HG03175 (cell line): ENCODE measurements at regions not wholly inside any gene's neighbourhood (a gene's known extent, or its start where the extent isn't known, plus 50 kb on each side); places are given as distances from the start of the nearest gene placed in this dataset.
"Not testable (repeated sequence)": the region's sequence is repeated elsewhere in the genome, so short reads cannot be mapped to it uniquely, and the experiment has no call there.

Experiments used
- ATAC-seq: cut with Tn5 transposase; IDR thresholded peaks from one replicate; pipeline ENCODE4 v1.9.1; 2021; ENCODE audit warnings: mild to moderate bottlenecking, moderate library complexity; ENCODE audit not compliant: unreplicated experiment

DNA sequence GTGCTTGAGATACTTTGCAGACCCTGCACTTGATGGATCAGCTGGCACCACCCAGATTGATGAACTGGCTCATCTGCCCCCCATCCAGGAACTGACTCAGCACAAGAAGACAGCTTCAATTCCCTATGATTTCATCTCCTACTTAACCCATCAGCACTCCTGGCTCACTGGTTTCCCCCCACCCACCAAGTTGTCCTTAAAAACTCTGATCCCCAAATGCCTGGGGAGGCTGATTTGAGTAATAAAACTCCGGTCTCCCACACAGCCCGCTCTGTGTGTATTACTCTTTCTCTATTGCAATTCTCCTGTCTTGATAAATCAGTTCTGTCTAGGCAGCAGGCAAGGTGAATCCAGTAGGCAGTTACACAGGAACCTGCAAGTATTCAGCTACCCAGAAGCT, 102.1 kb upstream of the TMTC4 start:
- not testable (repeated sequence) for ATAC-seq

- no peak for ATAC-seq
Measured at GRCh38 chr13:100773923-100774663, 99.5 kb upstream of the TMTC4 start.

DNA sequence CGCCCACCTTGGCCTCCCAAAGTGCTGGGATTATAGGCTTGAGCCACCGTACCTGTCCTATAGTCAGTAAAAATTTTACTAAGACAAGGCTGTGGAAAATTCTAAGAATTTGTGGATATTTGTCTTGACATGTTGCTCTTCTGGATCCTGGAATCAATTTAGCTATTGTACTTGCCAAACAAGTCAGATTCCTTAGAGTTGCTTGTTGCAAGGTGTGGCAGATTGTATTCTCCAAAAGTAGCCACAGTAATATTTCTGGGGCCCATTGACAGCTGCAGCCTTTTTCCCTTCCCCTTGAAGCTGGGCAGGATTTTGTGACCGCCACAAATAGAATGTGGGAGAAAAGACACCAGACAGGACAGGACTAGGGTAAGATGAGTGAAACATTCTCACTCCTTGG, 98.8 kb upstream of the TMTC4 start:
- ATAC-seq: no peak

DNA sequence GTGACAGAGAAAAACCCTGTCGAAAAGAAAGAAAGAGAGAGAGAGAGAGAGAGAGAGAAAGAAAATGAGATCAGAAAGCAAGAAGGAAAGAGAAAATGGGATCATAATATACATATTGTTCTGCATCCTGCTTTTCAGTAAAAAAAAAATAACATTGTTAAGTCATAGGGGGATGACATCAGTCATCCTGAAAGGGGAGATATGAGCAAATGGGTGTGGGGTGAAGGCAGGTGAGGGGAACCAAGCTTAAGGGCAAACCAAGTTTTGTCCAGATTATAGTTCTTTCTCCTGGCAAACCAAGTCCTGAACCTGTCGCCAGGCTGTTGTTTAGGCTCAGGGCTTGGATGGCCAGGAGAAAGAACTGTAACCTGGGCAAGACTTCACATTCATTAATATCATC, 92.6 kb upstream of the TMTC4 start:
- ATAC-seq: no peak

DNA sequence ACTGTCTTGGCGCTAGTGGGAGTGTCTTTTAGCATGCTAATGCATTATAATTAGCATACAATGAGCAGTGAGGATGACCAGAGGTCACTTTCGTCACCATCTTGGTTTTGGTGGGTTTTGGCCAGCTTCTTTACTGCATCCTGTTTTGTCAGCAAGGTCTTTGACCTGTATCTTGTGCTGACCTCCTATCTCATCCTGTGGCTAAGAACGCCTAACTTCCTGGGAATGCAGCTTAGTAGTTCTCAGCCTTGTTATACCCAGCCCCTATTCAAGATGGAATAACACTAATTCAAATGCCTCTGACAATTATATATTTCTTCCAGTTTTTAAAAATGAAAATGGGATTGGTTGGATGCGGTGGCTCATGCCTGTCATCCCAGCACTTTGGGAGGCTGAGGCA, 92.0 kb upstream of the TMTC4 start:
- not testable (repeated sequence) for ATAC-seq

DNA sequence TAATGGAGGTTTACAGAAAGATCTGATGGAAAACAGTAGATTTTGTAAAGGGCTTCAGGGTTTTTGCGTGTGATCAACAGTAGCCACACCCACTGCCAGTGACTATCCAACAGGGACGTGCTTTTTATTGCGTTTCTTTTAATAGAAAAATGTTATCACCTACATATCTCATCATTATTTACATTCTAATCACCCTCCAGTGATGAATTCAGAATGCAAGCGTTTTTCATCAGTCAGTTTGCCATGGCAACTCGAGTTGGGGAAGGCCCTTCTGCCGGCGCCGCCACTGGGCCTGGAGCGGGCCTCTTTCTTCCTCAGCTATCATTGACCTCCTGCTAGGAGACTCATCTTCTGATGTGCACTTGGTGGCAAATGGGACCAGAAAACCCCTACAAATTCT, 90.3 kb upstream of the TMTC4 start:
- ATAC-seq: no peak

- ATAC-seq: not testable (repeated sequence)
Measured at GRCh38 chr13:100762126-100762525, 87.5 kb upstream of the TMTC4 start.

GRCh38 chr13:100755891-100756290, 81.3 kb upstream of the TMTC4 start:
- ATAC-seq: no peak

- no peak for ATAC-seq
Measured at GRCh38 chr13:100754459-100754858, 79.9 kb upstream of the TMTC4 start.

DNA sequence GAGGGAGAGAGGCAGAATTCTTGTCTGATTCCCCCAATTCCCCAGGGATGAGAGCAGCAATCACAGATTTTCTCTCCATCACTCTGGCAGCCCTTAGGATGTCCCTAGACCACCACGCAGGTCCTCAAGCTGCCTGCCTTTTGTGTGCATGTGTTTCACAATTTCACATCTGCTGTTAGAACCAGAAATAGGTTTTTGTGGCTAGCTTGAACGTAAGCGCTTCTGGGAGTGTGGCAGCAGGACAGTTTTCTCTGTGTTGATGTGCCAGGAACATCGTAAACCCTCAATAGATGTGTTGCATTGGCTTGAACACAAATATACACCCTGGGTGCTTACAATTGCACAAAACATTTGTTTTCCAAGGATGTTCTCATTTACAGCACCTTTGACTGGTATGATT, 78.8 kb upstream of the TMTC4 start:
- ATAC-seq: no peak

DNA sequence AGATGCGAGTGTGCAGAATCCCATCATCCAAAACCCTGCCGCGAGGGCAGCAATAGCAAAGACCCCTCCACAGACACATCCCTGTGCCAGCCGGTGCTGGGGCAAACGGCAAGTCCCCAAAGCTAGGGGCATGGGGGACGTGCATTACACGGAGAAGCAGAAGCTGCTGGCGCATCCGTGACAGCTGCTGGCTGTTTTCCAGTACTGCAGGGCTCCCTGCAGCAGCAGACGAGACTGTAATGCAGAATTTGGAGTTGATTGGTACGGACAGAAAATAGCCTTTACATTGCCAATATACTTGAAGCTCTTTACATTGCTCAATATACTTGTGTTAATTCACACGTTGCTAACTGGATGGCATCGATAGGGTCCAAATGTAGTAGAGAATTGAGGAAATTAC, 77.2 kb upstream of the TMTC4 start:
- ATAC-seq: no peak

GRCh38 chr13:100746953-100747683, 72.5 kb upstream of the TMTC4 start:
- no peak for ATAC-seq

DNA sequence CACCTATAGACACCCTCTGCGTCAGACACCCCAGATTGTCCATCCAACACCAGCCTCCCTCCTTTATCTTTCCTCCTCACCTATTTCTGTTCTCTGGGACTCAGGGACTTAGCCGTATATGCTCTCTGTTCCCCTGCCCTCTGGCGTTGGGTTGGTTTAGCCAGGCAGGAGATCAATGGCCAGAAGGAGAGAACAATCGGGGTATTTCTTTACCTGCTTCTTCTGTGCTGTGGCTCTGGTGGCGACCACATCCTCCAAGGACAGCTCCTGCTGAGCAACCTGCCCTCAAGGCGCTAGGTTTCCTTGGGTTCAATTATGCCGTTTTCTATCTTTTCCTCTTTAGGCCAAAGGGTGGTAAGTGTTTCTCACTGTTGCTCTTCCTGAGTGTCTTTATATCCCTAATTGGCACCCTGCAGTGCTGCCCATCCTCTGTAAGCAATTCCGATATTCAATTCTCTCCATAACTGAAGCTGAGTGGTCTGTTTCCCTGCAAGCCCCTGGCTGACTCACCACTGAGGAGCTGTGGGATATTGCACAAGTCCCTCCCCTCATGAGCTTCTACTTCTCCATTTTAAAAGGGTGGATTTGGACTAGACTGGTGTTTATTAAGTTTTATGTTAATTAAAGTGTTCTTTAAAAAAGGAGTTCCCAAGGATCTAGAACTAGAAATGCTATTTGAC, 63.7 kb upstream of the TMTC4 start:
- ATAC-seq: no peak

- no peak for ATAC-seq
Measured at GRCh38 chr13:100735494-100735893, 60.9 kb upstream of the TMTC4 start.

- ATAC-seq: no peak
Measured at GRCh38 chr13:100734194-100734720, 59.7 kb upstream of the TMTC4 start.

GRCh38 chr13:100733261-100733660, 58.7 kb upstream of the TMTC4 start:
- ATAC-seq: no peak

DNA sequence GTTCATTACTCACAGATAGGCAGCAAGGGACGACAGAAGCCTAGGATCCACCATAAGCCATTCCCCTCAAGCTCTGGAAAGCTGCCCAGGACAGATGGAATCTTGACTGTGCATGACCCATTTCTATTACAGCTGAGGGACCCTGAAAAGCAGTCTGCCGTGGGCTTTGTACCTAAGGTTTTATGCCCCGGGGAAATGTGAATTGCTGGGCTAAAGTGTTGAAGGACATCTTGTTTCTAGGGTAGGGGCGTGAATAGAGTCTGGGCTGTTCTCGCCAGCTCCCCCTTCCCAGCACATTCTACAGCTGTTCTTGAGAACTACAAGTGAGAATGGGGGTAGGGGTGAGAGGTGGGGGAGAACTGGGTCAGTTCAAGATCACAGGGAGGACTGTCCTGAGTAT, 53.6 kb upstream of the TMTC4 start:
- no peak for ATAC-seq

- no peak for ATAC-seq
Measured at GRCh38 chr13:100725472-100725871, 50.9 kb upstream of the TMTC4 start.

- no peak for ATAC-seq
Measured at GRCh38 chr13:100724568-100724967, 50.0 kb upstream of the TMTC4 start.
